Tibial nerve (tissue), 4 donors: ENCODE measurements at regions not wholly inside any gene's neighbourhood (a gene's known extent, or its start where the extent isn't known, plus 50 kb on each side); places are given as distances from the start of the nearest gene placed in this dataset.

Experiments used
- DNase-seq, 2 donors: peaks; one replicate each; pipeline ENCODE4 v3.0.0-alpha.2; 2019; ENCODE audit warnings: low spot score in 2 of 2
- H3K27ac ChIP-seq, 4 donors: fragments of 200-600 bp; sonication (generic) in 3 of 4; one replicate each; pipeline ENCODE4 v1.5.1; 2017 to 2019; ENCODE audit warnings: mild to moderate bottlenecking in 1 of 4
- H3K27me3 ChIP-seq, 2 donors: fragments of 200-600 bp; sonication (generic) in 1 of 2; one replicate each; pipeline versions ENCODE4 v1.5.1 to v1.6.0; 2017 to 2019
- H3K36me3 ChIP-seq, 3 donors: fragments of 200-600 bp; sonication (generic); one replicate each; pipeline ENCODE4 v1.5.1; 2018 to 2019
- H3K4me1 ChIP-seq, 4 donors: fragments of 200-600 bp; sonication (generic) in 3 of 4; one replicate each; pipeline ENCODE4 v1.5.1; 2017 to 2019
- H3K4me3 ChIP-seq, 4 donors: fragments of 200-600 bp; sonication (generic) in 3 of 4; one replicate each; pipeline ENCODE4 v1.5.1; 2017 to 2019; ENCODE audit warnings: mild to moderate bottlenecking in 1 of 4, moderate library complexity in 1 of 4
- H3K9me3 ChIP-seq, 4 donors: fragments of 200-600 bp; sonication (generic) in 3 of 4; one replicate each; pipeline ENCODE4 v1.5.1; 2017 to 2019
- CTCF ChIP-seq, 5 experiments: fragments of 200-600 bp in 3 of 5; fragments of 450-650 bp in 2 of 5; sonication (generic) in 3 of 5; IDR thresholded peaks; one replicate each; pipeline ENCODE4 v1.5.1; 2016 to 2019; ENCODE audit warnings: antibody characterized with exemption in 5 of 5, mild to moderate bottlenecking in 3 of 5, moderate library complexity in 2 of 5
- EP300 ChIP-seq, 2 donors: sonication (generic); formaldehyde crosslinking; IDR thresholded peaks; one replicate each; pipeline ENCODE4 v1.6.1; 2017; ENCODE audit warnings: antibody characterized with exemption in 2 of 2, mild to moderate bottlenecking in 1 of 2
- POLR2A ChIP-seq, 2 donors: fragments of 450-650 bp; IDR thresholded peaks; one replicate each; pipeline ENCODE4 v1.6.1; 2017; ENCODE audit warnings: antibody characterized with exemption in 2 of 2, mild to moderate bottlenecking in 2 of 2, moderate library complexity in 2 of 2
- WGBS, 2 donors: methylation state at CpG; one replicate each; pipeline ENCODE4 v1.1.5; 2018; 5-methylcytosine and 5-hydroxymethylcytosine counted together

GRCh38 chr10:63759335-63759734, 238.1 kb downstream of the REEP3 start:
- H3K27me3 ChIP-seq = no peaks in the 10 kb centered on the region
- no peak overlapping the region for H3K27ac ChIP-seq
- H3K9me3 ChIP-seq = no peaks in the 10 kb centered on the region
- no peak for TF ChIP-seq EP300 (IDR thresholded peaks at IDR 0.05)
- WGBS, 2 donors = 79 to 87% methylated on average over 7 of the region's 7 CpGs
- no peak for DNase-seq
- no peak overlapping the region for H3K4me3 ChIP-seq
- no peaks in the 10 kb centered on the region for H3K4me1 ChIP-seq
- no peaks in the 10 kb centered on the region for H3K36me3 ChIP-seq

DNA sequence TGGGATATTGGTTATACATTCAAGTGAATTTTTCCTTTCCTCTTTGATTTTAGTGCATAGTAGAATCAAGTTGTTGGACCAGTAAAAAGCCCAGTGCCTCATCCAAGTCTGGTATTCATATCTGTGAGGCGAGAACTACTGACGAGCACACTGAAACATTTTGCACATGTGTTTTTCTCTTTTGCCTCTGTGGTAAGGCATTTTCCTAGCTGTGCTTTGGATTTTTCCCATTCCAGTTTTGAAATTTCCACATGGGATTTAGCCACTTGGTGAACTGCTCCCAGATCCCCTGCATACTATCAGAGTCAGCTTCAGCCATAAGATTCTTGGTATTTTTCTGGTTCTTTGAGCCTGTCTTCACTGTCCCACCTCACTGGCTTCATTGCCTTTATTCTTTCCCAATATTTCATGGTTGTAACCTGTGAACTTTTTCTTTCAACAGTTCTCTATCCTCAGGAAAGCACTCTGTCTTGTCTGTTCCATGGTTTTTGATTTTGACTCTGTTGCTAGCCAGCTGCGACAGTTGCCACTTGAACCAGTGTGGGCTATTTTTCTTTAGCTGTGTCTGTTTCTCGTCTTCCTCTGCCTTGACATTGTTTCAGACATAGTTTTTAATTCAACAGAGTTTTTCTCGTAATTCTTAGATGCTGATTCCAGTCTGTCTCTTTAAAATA, 239.0 kb downstream of the REEP3 start:
- no peak for DNase-seq
- Histone ChIP-seq H3K9me3 (no peaks in the 10 kb centered on the region), H3K27me3 (no peaks in the 10 kb centered on the region), H3K4me1 (no peaks in the 10 kb centered on the region), H3K4me3 (no peak overlapping the region), H3K27ac (no peak overlapping the region), H3K36me3 (no peaks in the 10 kb centered on the region)
- WGBS, 2 donors = 67 to 77% methylated on average over 5 of the region's 5 CpGs
- TF ChIP-seq CTCF (IDR thresholded peaks at IDR 0.05) (no peak), POLR2A (IDR thresholded peaks at IDR 0.05) (no peak), EP300 (IDR thresholded peaks at IDR 0.05) (no peak)

DNA sequence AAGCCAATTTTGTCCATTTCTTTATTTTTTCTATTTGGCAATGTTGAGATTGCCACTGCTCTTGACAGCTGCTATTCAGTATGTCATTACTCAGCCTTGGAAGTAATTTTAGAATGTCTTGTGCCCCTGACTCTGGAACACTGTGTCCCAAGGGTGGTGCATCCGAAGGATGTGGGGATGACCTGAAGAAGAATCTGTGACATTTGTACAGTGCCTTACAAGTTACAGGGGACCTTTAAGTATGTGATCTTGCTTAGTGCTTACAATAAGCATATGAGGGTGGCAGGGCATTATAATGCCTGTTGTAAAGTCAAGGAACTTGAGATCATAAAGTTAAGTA, 239.5 kb downstream of the REEP3 start:
- Histone ChIP-seq H3K27me3 (no peaks in the 10 kb centered on the region), H3K9me3 (no peaks in the 10 kb centered on the region), H3K4me1 (no peaks in the 10 kb centered on the region), H3K4me3 (no peak overlapping the region), H3K27ac (no peak overlapping the region), H3K36me3 (no peaks in the 10 kb centered on the region)
- WGBS, 2 donors = 59 to 67% methylated on average over 1 of the region's 1 CpG
- no peak for DNase-seq
- TF ChIP-seq CTCF (IDR thresholded peaks at IDR 0.05) = no peak
- no peak for TF ChIP-seq POLR2A (IDR thresholded peaks at IDR 0.05)
- no peak for TF ChIP-seq EP300 (IDR thresholded peaks at IDR 0.05)

GRCh38 chr10:63761243-63761642, 240.0 kb downstream of the REEP3 start:
- Histone ChIP-seq H3K4me3 (no peak overlapping the region), H3K27ac (no peak overlapping the region), H3K27me3 (no peaks in the 10 kb centered on the region), H3K9me3 (no peaks in the 10 kb centered on the region), H3K4me1 (no peaks in the 10 kb centered on the region), H3K36me3 (no peaks in the 10 kb centered on the region)
- 87 to 97% methylated on average over 2 of the region's 2 CpGs for WGBS, 2 donors
- TF ChIP-seq EP300 (IDR thresholded peaks at IDR 0.05) (no peak), POLR2A (IDR thresholded peaks at IDR 0.05) (no peak), CTCF (IDR thresholded peaks at IDR 0.05) (no peak)
- DNase-seq = no peak

DNA sequence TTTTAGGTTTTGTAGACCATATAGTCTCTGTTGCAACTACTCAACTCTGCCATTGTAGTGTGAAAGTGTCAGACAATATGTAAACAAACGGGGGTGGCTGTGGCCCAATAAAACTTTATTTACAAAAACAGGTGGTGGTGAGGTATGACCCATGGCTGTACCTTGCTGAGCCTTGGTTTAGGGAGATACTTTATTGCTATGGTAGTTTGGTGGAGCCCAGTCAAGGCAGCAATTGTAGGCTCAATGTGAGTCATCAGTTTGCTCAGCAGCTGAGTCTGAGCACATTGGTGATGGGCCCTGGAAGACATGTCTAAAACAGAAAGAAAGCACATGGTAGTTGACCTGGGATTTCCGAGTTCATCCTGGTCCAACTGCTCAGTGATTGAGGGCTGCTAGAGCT, 242.5 kb downstream of the REEP3 start:
- Histone ChIP-seq H3K27me3 (no peaks in the 10 kb centered on the region), H3K4me1 (peaks cover 0 to 16% (median 0%) of the 10 kb centered on the region in 4 donors), H3K36me3 (no peaks in the 10 kb centered on the region), H3K27ac (no peak overlapping the region), H3K9me3 (no peaks in the 10 kb centered on the region), H3K4me3 (no peak overlapping the region)
- DNase-seq = no peak
- TF ChIP-seq POLR2A (IDR thresholded peaks at IDR 0.05) (no peak), CTCF (IDR thresholded peaks at IDR 0.05) (no peak), EP300 (IDR thresholded peaks at IDR 0.05) (no peak)
- 93 to 98% methylated on average over 2 of the region's 2 CpGs for WGBS, 2 donors

- Histone ChIP-seq H3K9me3 (no peaks in the 10 kb centered on the region), H3K27ac (no peak overlapping the region), H3K27me3 (no peaks in the 10 kb centered on the region), H3K4me1 (peaks cover 0 to 16% (median 0%) of the 10 kb centered on the region in 4 donors), H3K4me3 (no peak overlapping the region), H3K36me3 (no peaks in the 10 kb centered on the region)
- DNase-seq = no peak
- TF ChIP-seq POLR2A (IDR thresholded peaks at IDR 0.05) = no peak
- no peak for TF ChIP-seq EP300 (IDR thresholded peaks at IDR 0.05)
- TF ChIP-seq CTCF (IDR thresholded peaks at IDR 0.05) = no peak
- WGBS, 2 donors = 100% methylated on average over 1 of the region's 1 CpG
Measured at GRCh38 chr10:63765126-63765525, 243.9 kb downstream of the REEP3 start.
